ENCODE measurements at regions not wholly inside any gene's neighbourhood (a gene's known extent, or its start where the extent isn't known, plus 50 kb on each side); places are given as distances from the start of the nearest gene placed in this dataset.

GRCh38 chr2:154551649-154552048 is 146.8 kb upstream of the KCNJ3 start:
- TF ChIP-seq GATA1 (IDR thresholded peaks at IDR 0.05; ENCODE audit: low read depth, low read length) = no peak
- no peak for TF ChIP-seq POLR2A (IDR thresholded peaks at IDR 0.05; ENCODE audit: low read length)
